ENCODE measurements at regions not wholly inside any gene's neighbourhood (a gene's known extent, or its start where the extent isn't known, plus 50 kb on each side); places are given as distances from the start of the nearest gene placed in this dataset.
"Not testable (repeated sequence)": the region's sequence is repeated elsewhere in the genome, so short reads cannot be mapped to it uniquely, and the experiment has no call there.

DNA sequence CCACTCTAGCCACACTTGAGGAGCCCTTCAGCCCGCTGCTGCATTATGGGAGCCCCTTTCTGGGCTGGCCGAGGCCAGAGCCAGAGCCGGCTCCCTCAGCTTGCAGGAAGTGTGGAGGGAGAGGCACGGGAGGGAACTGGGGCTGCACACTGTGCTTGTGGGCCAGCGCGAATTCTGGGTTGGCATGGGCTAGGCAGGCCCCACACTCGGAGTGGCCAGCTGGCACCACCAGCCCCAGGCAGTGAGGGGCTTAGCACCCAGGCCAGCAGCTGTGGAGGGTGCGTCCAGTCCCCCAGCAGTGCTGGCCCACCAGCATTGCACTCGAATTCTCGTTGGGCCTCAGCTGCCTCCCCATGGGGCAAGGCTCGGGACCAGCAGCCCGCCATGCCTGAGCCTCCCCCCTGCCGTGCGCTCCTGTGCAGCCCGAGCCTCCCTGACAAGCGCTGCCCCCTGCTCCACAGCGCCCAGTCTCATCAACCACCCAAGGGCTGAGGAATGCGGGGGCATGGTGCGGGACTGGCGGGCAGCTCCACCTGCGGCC is 785.9 kb upstream of the TPTE start:
- FAIRE-seq, result no peak
- no peak for ATAC-seq
- TF ChIP-seq BHLHE40 (IDR thresholded peaks at IDR 0.05; ENCODE audit: low read depth, low read length) (no peak), POLR2AphosphoS2 (conservative IDR thresholded peaks at IDR 0.05; ENCODE audit: low read length) (no peak), NR3C1 (IDR thresholded peaks at IDR 0.05) (no peak), MYC (IDR thresholded peaks at IDR 0.05; ENCODE audit: borderline replicate concordance, low read length) (no peak), HOXA7 (CRISPR knock-in tag; IDR thresholded peaks at IDR 0.05) (no peak), JUN (IDR thresholded peaks at IDR 0.05) (no peak), SMC3 (IDR thresholded peaks at IDR 0.05) (no peak), TFCP2L1 (CRISPR knock-in tag; IDR thresholded peaks at IDR 0.05) (no peak), KDM1A (IDR thresholded peaks at IDR 0.05; ENCODE audit: low read depth) (no peak), TP53 (CRISPR knock-in tag; IDR thresholded peaks at IDR 0.05) (no peak), CBX8 (IDR thresholded peaks at IDR 0.05) (no peak), MAFK (IDR thresholded peaks at IDR 0.05; ENCODE audit: partially characterized antibody) (no peak), POLR2A (IDR thresholded peaks at IDR 0.05; ENCODE audit: low read length) (no peak), HEYL (CRISPR knock-in tag; IDR thresholded peaks at IDR 0.05) (no peak), CBX2 (IDR thresholded peaks at IDR 0.05; ENCODE audit: borderline replicate concordance, low read depth) (no peak), FOSL2 (IDR thresholded peaks at IDR 0.05) (no peak), FOSL2 (CRISPR knock-in tag; IDR thresholded peaks at IDR 0.05) (no peak), EP300 (IDR thresholded peaks at IDR 0.05) (no peak)
- TF ChIP-seq, protein P1, sequence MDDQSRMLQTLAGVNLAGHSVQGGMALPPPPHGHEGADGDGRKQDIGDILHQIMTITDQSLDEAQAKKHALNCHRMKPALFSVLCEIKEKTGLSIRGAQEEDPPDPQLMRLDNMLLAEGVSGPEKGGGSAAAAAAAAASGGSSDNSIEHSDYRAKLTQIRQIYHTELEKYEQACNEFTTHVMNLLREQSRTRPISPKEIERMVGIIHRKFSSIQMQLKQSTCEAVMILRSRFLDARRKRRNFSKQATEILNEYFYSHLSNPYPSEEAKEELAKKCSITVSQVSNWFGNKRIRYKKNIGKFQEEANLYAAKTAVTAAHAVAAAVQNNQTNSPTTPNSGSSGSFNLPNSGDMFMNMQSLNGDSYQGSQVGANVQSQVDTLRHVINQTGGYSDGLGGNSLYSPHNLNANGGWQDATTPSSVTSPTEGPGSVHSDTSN (IDR thresholded peaks at IDR 0.05), result no peak
- TF ChIP-seq, protein P2, sequence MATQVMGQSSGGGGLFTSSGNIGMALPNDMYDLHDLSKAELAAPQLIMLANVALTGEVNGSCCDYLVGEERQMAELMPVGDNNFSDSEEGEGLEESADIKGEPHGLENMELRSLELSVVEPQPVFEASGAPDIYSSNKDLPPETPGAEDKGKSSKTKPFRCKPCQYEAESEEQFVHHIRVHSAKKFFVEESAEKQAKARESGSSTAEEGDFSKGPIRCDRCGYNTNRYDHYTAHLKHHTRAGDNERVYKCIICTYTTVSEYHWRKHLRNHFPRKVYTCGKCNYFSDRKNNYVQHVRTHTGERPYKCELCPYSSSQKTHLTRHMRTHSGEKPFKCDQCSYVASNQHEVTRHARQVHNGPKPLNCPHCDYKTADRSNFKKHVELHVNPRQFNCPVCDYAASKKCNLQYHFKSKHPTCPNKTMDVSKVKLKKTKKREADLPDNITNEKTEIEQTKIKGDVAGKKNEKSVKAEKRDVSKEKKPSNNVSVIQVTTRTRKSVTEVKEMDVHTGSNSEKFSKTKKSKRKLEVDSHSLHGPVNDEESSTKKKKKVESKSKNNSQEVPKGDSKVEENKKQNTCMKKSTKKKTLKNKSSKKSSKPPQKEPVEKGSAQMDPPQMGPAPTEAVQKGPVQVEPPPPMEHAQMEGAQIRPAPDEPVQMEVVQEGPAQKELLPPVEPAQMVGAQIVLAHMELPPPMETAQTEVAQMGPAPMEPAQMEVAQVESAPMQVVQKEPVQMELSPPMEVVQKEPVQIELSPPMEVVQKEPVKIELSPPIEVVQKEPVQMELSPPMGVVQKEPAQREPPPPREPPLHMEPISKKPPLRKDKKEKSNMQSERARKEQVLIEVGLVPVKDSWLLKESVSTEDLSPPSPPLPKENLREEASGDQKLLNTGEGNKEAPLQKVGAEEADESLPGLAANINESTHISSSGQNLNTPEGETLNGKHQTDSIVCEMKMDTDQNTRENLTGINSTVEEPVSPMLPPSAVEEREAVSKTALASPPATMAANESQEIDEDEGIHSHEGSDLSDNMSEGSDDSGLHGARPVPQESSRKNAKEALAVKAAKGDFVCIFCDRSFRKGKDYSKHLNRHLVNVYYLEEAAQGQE (IDR thresholded peaks at IDR 0.05), result no peak
- TF ChIP-seq, protein P3, sequence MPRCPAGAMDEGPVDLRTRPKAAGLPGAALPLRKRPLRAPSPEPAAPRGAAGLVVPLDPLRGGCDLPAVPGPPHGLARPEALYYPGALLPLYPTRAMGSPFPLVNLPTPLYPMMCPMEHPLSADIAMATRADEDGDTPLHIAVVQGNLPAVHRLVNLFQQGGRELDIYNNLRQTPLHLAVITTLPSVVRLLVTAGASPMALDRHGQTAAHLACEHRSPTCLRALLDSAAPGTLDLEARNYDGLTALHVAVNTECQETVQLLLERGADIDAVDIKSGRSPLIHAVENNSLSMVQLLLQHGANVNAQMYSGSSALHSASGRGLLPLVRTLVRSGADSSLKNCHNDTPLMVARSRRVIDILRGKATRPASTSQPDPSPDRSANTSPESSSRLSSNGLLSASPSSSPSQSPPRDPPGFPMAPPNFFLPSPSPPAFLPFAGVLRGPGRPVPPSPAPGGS (IDR thresholded peaks at IDR 0.05), result no peak

DNA sequence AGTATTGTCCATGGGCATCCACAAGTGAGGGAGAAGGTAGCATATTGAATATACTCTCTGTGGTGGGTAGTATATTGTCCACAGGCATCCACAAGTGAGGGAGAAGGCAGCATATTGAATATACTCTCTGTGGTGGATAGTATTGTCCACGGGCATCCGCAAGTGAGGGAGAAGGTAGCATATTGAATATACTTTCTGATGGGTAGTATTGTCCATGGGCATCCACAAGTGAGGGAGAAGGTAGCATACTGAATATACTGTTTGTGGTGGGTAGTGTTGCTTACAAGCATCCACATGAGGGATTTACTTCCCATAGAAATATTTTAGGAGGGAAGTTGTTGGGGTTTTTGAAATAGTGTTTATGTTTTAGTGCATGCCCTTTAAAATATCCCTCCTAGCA is 784.1 kb upstream of the TPTE start:
- CTCF ChIA-PET; H3K4me3 ChIP-seq; ATAC-seq; H3K9me3 ChIP-seq; DNase-seq (ENCODE audit: low read depth in 1 of 2, low spot score in 1 of 2); H3K4me1 ChIP-seq; H3K27ac ChIP-seq; H3K4me2 ChIP-seq; FAIRE-seq; POLR2A ChIA-PET: not testable (repeated sequence)
- 6% methylated on average over 2 of the region's 2 CpGs for WGBS (ENCODE audit: missing lambda C conversion rate)

More for the DNA sequence above, 785.9 kb upstream of the TPTE start:
- ChIA-PET CTCF (no interaction called here), POLR2A (no interaction called here)
- Histone ChIP-seq H3K4me1 (no peaks in the 10 kb centered on the region), H3K9me3 (no peaks in the 10 kb centered on the region), H3K4me2 (no peak overlapping the region), H3K4me3 (no peak overlapping the region), H3K27ac (no peak overlapping the region)
- no peak for DNase-seq (ENCODE audit: low read depth in 1 of 2, low spot score in 1 of 2)
- WGBS (ENCODE audit: missing lambda C conversion rate), result 15% methylated on average over 9 of the region's 21 CpGs

DNA sequence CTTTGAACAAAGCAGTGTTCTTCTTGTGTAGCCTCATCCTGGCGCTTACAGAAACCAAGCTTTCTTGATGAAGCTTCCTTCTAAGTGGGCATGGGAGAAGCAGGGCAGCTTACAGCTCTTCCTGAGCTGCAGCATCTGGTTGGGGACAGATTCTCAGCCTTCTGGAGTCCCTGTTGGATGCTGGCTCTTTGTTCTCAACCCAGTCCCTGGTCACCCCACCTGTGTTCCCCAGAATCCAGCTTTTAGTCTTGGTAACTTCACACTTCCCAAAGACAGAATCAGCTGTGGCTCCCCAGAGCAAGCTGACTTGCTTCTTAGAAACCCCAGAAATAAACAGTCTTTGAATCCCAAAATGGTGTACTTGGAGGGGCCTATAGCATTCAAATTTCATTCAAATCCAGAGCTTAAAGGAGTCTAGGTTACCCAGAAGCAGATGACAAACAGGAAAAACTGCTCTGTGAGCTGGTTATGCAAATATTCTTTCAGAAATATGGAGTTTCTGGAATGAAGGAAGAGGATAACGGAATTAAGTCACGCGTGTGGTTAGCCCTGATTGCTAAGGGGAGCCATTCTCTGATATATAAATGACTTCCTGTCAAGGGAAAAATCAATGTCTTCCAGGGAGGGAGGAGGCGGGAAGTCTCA is 783.4 kb upstream of the TPTE start:
- 14% methylated on average over 5 of the region's 5 CpGs for WGBS (ENCODE audit: missing lambda C conversion rate)
- ATAC-seq; H3K9me3 ChIP-seq; POLR2A ChIA-PET; H3K4me3 ChIP-seq; DNase-seq (ENCODE audit: low read depth in 1 of 2, low spot score in 1 of 2); H3K4me2 ChIP-seq; H3K27ac ChIP-seq; H3K4me1 ChIP-seq; FAIRE-seq; CTCF ChIA-PET: not testable (repeated sequence)
